K562 (cell line): ENCODE measurements at regions not wholly inside any gene's neighbourhood (a gene's known extent, or its start where the extent isn't known, plus 50 kb on each side); places are given as distances from the start of the nearest gene placed in this dataset.

Experiments
- ATAC-seq: fragments of 200-7000 bp; cut with Tn5 transposase; 3 replicates; pipeline ENCODE4 v1.9.1; 2020; ENCODE audit warnings: moderate library complexity
- BruUV-seq: library from RNA; stranded (reverse); fragments of 400-500 nt; replicated peaks from 2 replicates; lab custom pipeline; 2021; lab: Mats Ljungman, UMichigan
- CTCF ChIA-PET: fragments of 300-600 bp; formaldehyde crosslinking; extraction: SDS; loops from one replicate; lab custom pipeline; 2021; ENCODE audit warnings: low intra/inter-chr PET ratio; lab: Yijun Ruan, JAX
- POLR2A ChIA-PET: fragments of 300-600, 350-650 bp; sonication (Branson Sonifier 250); formaldehyde crosslinking; extraction: SDS; loops from one replicate; lab custom pipeline; 2021; ENCODE audit warnings: antibody characterized with exemption, inconsistent platforms; lab: Yijun Ruan, JAX
- DNase-seq, 4 experiments: peaks; one replicate each; pipeline versions ENCODE4 v3.0.0 to v3.0.0-alpha.2; 2011 to 2018; ENCODE audit warnings: low spot score in 3 of 4, mixed read lengths in 3 of 4; ENCODE audit errors: extremely low read depth in 1 of 4
- FAIRE-seq: peaks from 2 replicates; lab custom pipeline; 2011; peaks lifted over from hg19 to GRCh38; lab: Jason Lieb, UNC
- H2AFZ ChIP-seq: 2 replicates; pipeline ENCODE4 v1.6.0; 2011; ENCODE audit warnings: low read depth, low read length, control low read depth, inconsistent platforms
- H3K27ac ChIP-seq: fragments of 200-600 bp; 3 replicates; pipeline ENCODE4 v1.8.0; 2011; ENCODE audit warnings: low read depth, mild to moderate bottlenecking, control low read depth, inconsistent platforms, low read length, moderate library complexity, mixed read lengths; ENCODE audit errors: extremely low read depth
- H3K27me3 ChIP-seq, 2 experiments: fragments of 300-600 bp in 1 of 2; 2 replicates in 1 of 2; 3 replicates in 1 of 2; pipeline versions ENCODE4 v1.6.0 to v1.8.0; 2011; ENCODE audit warnings: inconsistent platforms in 2 of 2, low read length in 2 of 2, mild to moderate bottlenecking in 1 of 2, mixed read lengths in 1 of 2, moderate library complexity in 1 of 2; ENCODE audit not compliant: control insufficient read depth in 2 of 2, insufficient read depth in 2 of 2
- H3K36me3 ChIP-seq: fragments of 300-600 bp; 3 replicates; pipeline ENCODE4 v1.8.0; 2011; ENCODE audit warnings: mild to moderate bottlenecking, low read length, inconsistent platforms; ENCODE audit not compliant: control insufficient read depth, insufficient read depth
- H3K4me1 ChIP-seq, 2 experiments: fragments of 200-600 bp in 1 of 2; replicated peaks in 1 of 2; 2 replicates in 1 of 2; 3 replicates in 1 of 2; pipeline versions ENCODE4 v1.5.1 to v1.8.0; 2011; ENCODE audit warnings: inconsistent platforms in 2 of 2, low read length in 2 of 2, mild to moderate bottlenecking in 1 of 2, mixed read lengths in 1 of 2, moderate library complexity in 1 of 2; ENCODE audit not compliant: control insufficient read depth in 2 of 2, insufficient read depth in 2 of 2
- H3K4me2 ChIP-seq: 2 replicates; pipeline ENCODE4 v1.6.1; 2011; ENCODE audit warnings: low read length, control low read depth, inconsistent platforms, mixed read lengths; ENCODE audit not compliant: insufficient read depth
- H3K4me3 ChIP-seq: fragments of 200-600 bp; sonication (generic), shearing (Covaris generic); 2 replicates; pipeline ENCODE4 v1.5.1; 2016; ENCODE audit warnings: control low read depth, inconsistent platforms
- H3K79me2 ChIP-seq: fragments of 200-600 bp; 3 replicates; pipeline ENCODE4 v1.8.0; 2011; ENCODE audit warnings: low read length, inconsistent platforms; ENCODE audit not compliant: control insufficient read depth, insufficient read depth
- H3K9ac ChIP-seq, 2 experiments: 2 replicates each; pipeline versions ENCODE4 v1.6.0 to v1.6.1; 2011; ENCODE audit warnings: low read depth in 2 of 2, low read length in 2 of 2, control low read depth in 1 of 2, inconsistent platforms in 1 of 2, mild to moderate bottlenecking in 1 of 2, mixed read lengths in 1 of 2; ENCODE audit not compliant: insufficient read depth in 1 of 2
- H3K9me1 ChIP-seq: one replicate; pipeline ENCODE4 v1.6.0; 2011; ENCODE audit warnings: inconsistent platforms, mild to moderate bottlenecking, low read length, moderate library complexity; ENCODE audit not compliant: control insufficient read depth, insufficient read depth
- H3K9me3 ChIP-seq: replicated peaks from 2 replicates; pipeline ENCODE4 v1.5.1; 2011; ENCODE audit warnings: low read depth, low read length, inconsistent platforms; ENCODE audit not compliant: control insufficient read depth, insufficient read depth
- H4K20me1 ChIP-seq: replicated peaks from 2 replicates; pipeline ENCODE4 v1.6.1; 2011; ENCODE audit warnings: low read length, inconsistent platforms, mixed read lengths; ENCODE audit not compliant: control insufficient read depth, insufficient read depth
- ETS2 ChIP-seq: IDR thresholded peaks from 2 replicates; pipeline ENCODE4 v1.6.1; 2016; ENCODE audit warnings: borderline replicate concordance, missing genetic modification characterization, mild to moderate bottlenecking, moderate library complexity, missing compliant biosample characterization; ENCODE audit not compliant: poor library complexity, severe bottlenecking
- RBM15 ChIP-seq: fragments of 200-400 bp; formaldehyde crosslinking; IDR thresholded peaks from 2 replicates; pipeline ENCODE4 v1.6.1; 2018; ENCODE audit warnings: mild to moderate bottlenecking, low read length, moderate library complexity; ENCODE audit not compliant: insufficient read depth
- SRSF1 ChIP-seq: fragments of 200-400 bp; formaldehyde crosslinking; IDR thresholded peaks from 2 replicates; pipeline ENCODE4 v1.6.1; 2017; ENCODE audit warnings: mild to moderate bottlenecking, low read depth, low read length, moderate library complexity
- ZNF717 ChIP-seq: fragments of 250-450 bp; sonication (Bioruptor Pico); IDR thresholded peaks from 2 replicates; pipeline ENCODE4 v1.5.0; 2021
- WGBS: fragments of 100-300 bp; shearing (Covaris generic); methylation state at CpG from one replicate; pipeline ENCODE4 v1.1.6; 2016; ENCODE audit warnings: low coverage, mixed read lengths; ENCODE audit not compliant: insufficient coverage; ENCODE audit errors: missing lambda C conversion rate; 5-methylcytosine and 5-hydroxymethylcytosine counted together
- in situ Hi-C: fragments of 300-500 bp; cut with MboI; formaldehyde crosslinking; loops from 4 replicates; pipeline ENCODE4 v1.15.0; 2018; ENCODE audit warnings: inconsistent platforms, mixed read lengths
- intact Hi-C: fragments of 100-400 bp; cut with micrococcal nuclease; formaldehyde crosslinking; loops from 2 replicates; pipeline ENCODE4 v1.14.2; 2022
- TF ChIP-seq, protein P1 (sequence below): fragments of 450-650 bp; IDR thresholded peaks from 2 replicates; pipeline ENCODE4 v1.6.1; 2016; ENCODE audit warnings: mild to moderate bottlenecking
- TF ChIP-seq, protein P2 (sequence below): fragments of 450-650 bp; IDR thresholded peaks from 2 replicates; pipeline ENCODE4 v1.7.0; 2016; ENCODE audit warnings: borderline replicate concordance
- TF ChIP-seq, protein P3 (sequence below): fragments of 450-650 bp; IDR thresholded peaks from 2 replicates; pipeline ENCODE4 v1.7.1; 2018; ENCODE audit warnings: mild to moderate bottlenecking, low read depth; ENCODE audit not compliant: partially characterized antibody

DNA sequence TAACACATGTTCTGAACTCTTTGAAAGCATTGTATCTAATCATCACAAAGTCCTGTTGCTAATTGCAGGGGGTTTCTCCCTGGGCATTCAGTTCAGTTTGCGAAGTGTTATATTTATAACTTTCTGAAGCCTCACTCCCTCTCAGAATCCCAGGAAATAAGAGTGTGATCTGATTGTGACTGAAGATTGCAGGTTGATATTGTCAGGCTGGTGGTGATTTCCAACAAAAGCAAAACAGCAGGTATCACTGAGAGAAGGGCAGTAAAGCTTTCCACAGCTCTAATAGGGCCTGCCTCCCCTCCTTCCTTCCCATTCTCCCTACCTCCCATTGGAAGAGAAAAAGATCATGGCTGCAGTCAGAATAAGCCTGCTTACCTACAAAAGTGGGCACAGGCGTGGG is 466.7 kb upstream of the FSHR start:
- POLR2A ChIA-PET, result no interaction called here
- Histone ChIP-seq H4K20me1 (no peaks in the 10 kb centered on the region), H3K36me3 (no peaks in the 10 kb centered on the region), H3K4me2 (no peak overlapping the region), H3K4me1 (no peaks in the 10 kb centered on the region), H3K4me3 (no peak overlapping the region), H3K9me3 (no peaks in the 10 kb centered on the region), H3K9me1 (no peaks in the 10 kb centered on the region)
- FAIRE-seq (no peak), DNase-seq (no peak)
- CTCF ChIA-PET, result no interaction called here
- intact Hi-C loops, result no loop called here
- 4% methylated on average over 2 of the region's 2 CpGs for WGBS
- TF ChIP-seq ZNF717 (CRISPR knock-in tag), result no peak
- TF ChIP-seq SRSF1, result no peak
- TF ChIP-seq, all 486 proteins: peak for 0
- no TSS peak for BruUV-seq
- in situ Hi-C loops, result no loop called here
- H3K27ac ChIP-seq, result no peak overlapping the region
- no peaks in the 10 kb centered on the region for H3K27me3 ChIP-seq
- no peaks in the 10 kb centered on the region for H3K79me2 ChIP-seq
- H3K9ac ChIP-seq, result no peak overlapping the region
- H2AFZ ChIP-seq, result no peak overlapping the region
- no peak for ATAC-seq

DNA sequence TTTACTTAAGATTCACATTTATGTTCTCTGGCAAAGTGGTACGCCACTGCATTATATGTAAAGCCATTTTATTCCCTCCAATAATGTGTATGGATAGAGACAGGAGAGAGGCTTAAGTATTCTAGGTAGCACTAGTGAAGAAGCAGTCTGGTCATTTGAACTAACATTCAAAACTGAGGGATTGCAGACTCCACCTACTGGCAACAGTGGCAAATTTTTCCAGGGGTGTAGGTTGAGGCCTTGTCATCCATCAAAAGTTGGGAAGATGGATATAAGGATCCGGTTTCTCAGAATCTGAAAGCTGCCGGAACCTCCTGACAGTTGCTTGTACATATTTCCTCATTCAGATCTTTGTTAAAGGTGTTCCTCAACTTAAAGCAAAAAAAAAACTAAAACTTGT is 465.5 kb upstream of the FSHR start:
- intact Hi-C loops (no loop called here), in situ Hi-C loops (no loop called here)
- H4K20me1 ChIP-seq, result no peaks in the 10 kb centered on the region
- WGBS, result 6% methylated on average over 3 of the region's 3 CpGs
- H3K4me2 ChIP-seq, result no peak overlapping the region
- no peaks in the 10 kb centered on the region for H3K9me3 ChIP-seq
- ChIA-PET CTCF (no interaction called here), POLR2A (no interaction called here)
- H3K9me1 ChIP-seq, result no peaks in the 10 kb centered on the region
- DNase-seq (no peak), FAIRE-seq (no peak), ATAC-seq (no peak)
- no peak overlapping the region for H3K9ac ChIP-seq
- no peak overlapping the region for H3K27ac ChIP-seq
- TF ChIP-seq, protein P1, sequence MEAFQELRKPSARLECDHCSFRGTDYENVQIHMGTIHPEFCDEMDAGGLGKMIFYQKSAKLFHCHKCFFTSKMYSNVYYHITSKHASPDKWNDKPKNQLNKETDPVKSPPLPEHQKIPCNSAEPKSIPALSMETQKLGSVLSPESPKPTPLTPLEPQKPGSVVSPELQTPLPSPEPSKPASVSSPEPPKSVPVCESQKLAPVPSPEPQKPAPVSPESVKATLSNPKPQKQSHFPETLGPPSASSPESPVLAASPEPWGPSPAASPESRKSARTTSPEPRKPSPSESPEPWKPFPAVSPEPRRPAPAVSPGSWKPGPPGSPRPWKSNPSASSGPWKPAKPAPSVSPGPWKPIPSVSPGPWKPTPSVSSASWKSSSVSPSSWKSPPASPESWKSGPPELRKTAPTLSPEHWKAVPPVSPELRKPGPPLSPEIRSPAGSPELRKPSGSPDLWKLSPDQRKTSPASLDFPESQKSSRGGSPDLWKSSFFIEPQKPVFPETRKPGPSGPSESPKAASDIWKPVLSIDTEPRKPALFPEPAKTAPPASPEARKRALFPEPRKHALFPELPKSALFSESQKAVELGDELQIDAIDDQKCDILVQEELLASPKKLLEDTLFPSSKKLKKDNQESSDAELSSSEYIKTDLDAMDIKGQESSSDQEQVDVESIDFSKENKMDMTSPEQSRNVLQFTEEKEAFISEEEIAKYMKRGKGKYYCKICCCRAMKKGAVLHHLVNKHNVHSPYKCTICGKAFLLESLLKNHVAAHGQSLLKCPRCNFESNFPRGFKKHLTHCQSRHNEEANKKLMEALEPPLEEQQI, result no peak
- TF ChIP-seq, protein P2, sequence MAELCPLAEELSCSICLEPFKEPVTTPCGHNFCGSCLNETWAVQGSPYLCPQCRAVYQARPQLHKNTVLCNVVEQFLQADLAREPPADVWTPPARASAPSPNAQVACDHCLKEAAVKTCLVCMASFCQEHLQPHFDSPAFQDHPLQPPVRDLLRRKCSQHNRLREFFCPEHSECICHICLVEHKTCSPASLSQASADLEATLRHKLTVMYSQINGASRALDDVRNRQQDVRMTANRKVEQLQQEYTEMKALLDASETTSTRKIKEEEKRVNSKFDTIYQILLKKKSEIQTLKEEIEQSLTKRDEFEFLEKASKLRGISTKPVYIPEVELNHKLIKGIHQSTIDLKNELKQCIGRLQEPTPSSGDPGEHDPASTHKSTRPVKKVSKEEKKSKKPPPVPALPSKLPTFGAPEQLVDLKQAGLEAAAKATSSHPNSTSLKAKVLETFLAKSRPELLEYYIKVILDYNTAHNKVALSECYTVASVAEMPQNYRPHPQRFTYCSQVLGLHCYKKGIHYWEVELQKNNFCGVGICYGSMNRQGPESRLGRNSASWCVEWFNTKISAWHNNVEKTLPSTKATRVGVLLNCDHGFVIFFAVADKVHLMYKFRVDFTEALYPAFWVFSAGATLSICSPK, result no peak
- TF ChIP-seq, protein P3, sequence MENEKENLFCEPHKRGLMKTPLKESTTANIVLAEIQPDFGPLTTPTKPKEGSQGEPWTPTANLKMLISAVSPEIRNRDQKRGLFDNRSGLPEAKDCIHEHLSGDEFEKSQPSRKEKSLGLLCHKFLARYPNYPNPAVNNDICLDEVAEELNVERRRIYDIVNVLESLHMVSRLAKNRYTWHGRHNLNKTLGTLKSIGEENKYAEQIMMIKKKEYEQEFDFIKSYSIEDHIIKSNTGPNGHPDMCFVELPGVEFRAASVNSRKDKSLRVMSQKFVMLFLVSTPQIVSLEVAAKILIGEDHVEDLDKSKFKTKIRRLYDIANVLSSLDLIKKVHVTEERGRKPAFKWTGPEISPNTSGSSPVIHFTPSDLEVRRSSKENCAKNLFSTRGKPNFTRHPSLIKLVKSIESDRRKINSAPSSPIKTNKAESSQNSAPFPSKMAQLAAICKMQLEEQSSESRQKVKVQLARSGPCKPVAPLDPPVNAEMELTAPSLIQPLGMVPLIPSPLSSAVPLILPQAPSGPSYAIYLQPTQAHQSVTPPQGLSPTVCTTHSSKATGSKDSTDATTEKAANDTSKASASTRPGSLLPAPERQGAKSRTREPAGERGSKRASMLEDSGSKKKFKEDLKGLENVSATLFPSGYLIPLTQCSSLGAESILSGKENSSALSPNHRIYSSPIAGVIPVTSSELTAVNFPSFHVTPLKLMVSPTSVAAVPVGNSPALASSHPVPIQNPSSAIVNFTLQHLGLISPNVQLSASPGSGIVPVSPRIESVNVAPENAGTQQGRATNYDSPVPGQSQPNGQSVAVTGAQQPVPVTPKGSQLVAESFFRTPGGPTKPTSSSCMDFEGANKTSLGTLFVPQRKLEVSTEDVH, result no peak
- TF ChIP-seq ETS2 (tag) (no peak), RBM15 (no peak)
- H2AFZ ChIP-seq, result no peak overlapping the region
- H3K36me3 ChIP-seq, result no peaks in the 10 kb centered on the region
- no peaks in the 10 kb centered on the region for H3K27me3 ChIP-seq
- no TSS peak for BruUV-seq
- H3K79me2 ChIP-seq, result no peaks in the 10 kb centered on the region
- no peak overlapping the region for H3K4me3 ChIP-seq
- H3K4me1 ChIP-seq, result no peaks in the 10 kb centered on the region
